ENCODE measurements at regions not wholly inside any gene's neighbourhood (a gene's known extent, or its start where the extent isn't known, plus 50 kb on each side); places are given as distances from the start of the nearest gene placed in this dataset.

GRCh38 chr10:21334891-21335696 is 190.4 kb downstream of the SKIDA1 start:
- TF ChIP-seq, protein P1, sequence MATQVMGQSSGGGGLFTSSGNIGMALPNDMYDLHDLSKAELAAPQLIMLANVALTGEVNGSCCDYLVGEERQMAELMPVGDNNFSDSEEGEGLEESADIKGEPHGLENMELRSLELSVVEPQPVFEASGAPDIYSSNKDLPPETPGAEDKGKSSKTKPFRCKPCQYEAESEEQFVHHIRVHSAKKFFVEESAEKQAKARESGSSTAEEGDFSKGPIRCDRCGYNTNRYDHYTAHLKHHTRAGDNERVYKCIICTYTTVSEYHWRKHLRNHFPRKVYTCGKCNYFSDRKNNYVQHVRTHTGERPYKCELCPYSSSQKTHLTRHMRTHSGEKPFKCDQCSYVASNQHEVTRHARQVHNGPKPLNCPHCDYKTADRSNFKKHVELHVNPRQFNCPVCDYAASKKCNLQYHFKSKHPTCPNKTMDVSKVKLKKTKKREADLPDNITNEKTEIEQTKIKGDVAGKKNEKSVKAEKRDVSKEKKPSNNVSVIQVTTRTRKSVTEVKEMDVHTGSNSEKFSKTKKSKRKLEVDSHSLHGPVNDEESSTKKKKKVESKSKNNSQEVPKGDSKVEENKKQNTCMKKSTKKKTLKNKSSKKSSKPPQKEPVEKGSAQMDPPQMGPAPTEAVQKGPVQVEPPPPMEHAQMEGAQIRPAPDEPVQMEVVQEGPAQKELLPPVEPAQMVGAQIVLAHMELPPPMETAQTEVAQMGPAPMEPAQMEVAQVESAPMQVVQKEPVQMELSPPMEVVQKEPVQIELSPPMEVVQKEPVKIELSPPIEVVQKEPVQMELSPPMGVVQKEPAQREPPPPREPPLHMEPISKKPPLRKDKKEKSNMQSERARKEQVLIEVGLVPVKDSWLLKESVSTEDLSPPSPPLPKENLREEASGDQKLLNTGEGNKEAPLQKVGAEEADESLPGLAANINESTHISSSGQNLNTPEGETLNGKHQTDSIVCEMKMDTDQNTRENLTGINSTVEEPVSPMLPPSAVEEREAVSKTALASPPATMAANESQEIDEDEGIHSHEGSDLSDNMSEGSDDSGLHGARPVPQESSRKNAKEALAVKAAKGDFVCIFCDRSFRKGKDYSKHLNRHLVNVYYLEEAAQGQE (IDR thresholded peaks at IDR 0.05; ENCODE audit: insufficient read depth in 1 of 2, low read depth in 2 of 2, low read length in 1 of 2): no peak
- TF ChIP-seq, protein P2, sequence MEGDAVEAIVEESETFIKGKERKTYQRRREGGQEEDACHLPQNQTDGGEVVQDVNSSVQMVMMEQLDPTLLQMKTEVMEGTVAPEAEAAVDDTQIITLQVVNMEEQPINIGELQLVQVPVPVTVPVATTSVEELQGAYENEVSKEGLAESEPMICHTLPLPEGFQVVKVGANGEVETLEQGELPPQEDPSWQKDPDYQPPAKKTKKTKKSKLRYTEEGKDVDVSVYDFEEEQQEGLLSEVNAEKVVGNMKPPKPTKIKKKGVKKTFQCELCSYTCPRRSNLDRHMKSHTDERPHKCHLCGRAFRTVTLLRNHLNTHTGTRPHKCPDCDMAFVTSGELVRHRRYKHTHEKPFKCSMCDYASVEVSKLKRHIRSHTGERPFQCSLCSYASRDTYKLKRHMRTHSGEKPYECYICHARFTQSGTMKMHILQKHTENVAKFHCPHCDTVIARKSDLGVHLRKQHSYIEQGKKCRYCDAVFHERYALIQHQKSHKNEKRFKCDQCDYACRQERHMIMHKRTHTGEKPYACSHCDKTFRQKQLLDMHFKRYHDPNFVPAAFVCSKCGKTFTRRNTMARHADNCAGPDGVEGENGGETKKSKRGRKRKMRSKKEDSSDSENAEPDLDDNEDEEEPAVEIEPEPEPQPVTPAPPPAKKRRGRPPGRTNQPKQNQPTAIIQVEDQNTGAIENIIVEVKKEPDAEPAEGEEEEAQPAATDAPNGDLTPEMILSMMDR (IDR thresholded peaks at IDR 0.05): no peak
